Astrocyte of the spinal cord (primary cell): ENCODE measurements at regions not wholly inside any gene's neighbourhood (a gene's known extent, or its start where the extent isn't known, plus 50 kb on each side); places are given as distances from the start of the nearest gene placed in this dataset.

Source experiments
- DNase-seq: peaks from one replicate; pipeline ENCODE4 v3.0.0; 2011; ENCODE audit warnings: low read depth, low spot score
- H3K4me3 ChIP-seq: 2 replicates; pipeline ENCODE4 v1.5.1; 2011; ENCODE audit warnings: low read depth, mild to moderate bottlenecking, low read length, moderate library complexity
- CTCF ChIP-seq: IDR thresholded peaks from 2 replicates; pipeline ENCODE4 v1.5.1; 2012; ENCODE audit warnings: low read depth, mild to moderate bottlenecking, low read length, inconsistent platforms
- in situ Hi-C: cut with HindIII; loops from 2 replicates; pipeline ENCODE4 v1.10.0; 2017; ENCODE audit warnings: low sequenced_read_pairs

GRCh38 chr7:22921386-22922086, 92.4 kb downstream of the HYCC1 start:
- no peak for DNase-seq
- in situ Hi-C loops, result no loop called here
- H3K4me3 ChIP-seq, result no peak overlapping the region
- TF ChIP-seq CTCF, result no peak

- no peak for TF ChIP-seq CTCF
- in situ Hi-C loops, result no loop called here
- no peak overlapping the region for H3K4me3 ChIP-seq
- DNase-seq, result no peak
Observed at GRCh38 chr7:22920672-22921071, 93.3 kb downstream of the HYCC1 start.

- no peak overlapping the region for H3K4me3 ChIP-seq
- in situ Hi-C loops, result no loop called here
- TF ChIP-seq CTCF, result no peak
- DNase-seq, result no peak
Observed at GRCh38 chr7:22913158-22913557, 90.5 kb upstream of the TOMM7 start.

GRCh38 chr7:22911889-22912288, 89.2 kb upstream of the TOMM7 start:
- in situ Hi-C loops, result no loop called here
- no peak for TF ChIP-seq CTCF
- no peak for DNase-seq
- H3K4me3 ChIP-seq, result no peak overlapping the region

- no peak overlapping the region for H3K4me3 ChIP-seq
- in situ Hi-C loops, result no loop called here
- no peak for TF ChIP-seq CTCF
- no peak for DNase-seq
Observed at GRCh38 chr7:22909917-22910316, 87.3 kb upstream of the TOMM7 start.

- no peak overlapping the region for H3K4me3 ChIP-seq
- DNase-seq, result no peak
- no peak for TF ChIP-seq CTCF
- in situ Hi-C loops, result no loop called here
Observed at GRCh38 chr7:22907805-22908204, 85.2 kb upstream of the TOMM7 start.
